Dedifferentiated amniotic fluid mesenchymal stem cell (primary cell): ENCODE measurements at regions not wholly inside any gene's neighbourhood (a gene's known extent, or its start where the extent isn't known, plus 50 kb on each side); places are given as distances from the start of the nearest gene placed in this dataset.
"Not testable (repeated sequence)": the region's sequence is repeated elsewhere in the genome, so short reads cannot be mapped to it uniquely, and the experiment has no call there.

Source experiments
- DNase-seq: peaks from one replicate; pipeline ENCODE4 v3.0.0-alpha.2; 2016; ENCODE audit errors: extremely low spot score

GRCh38 chr7:22066522-22066921 lies 120.8 kb upstream of the CDCA7L start:
- DNase-seq = no peak

GRCh38 chr7:22064816-22065215 lies 119.1 kb upstream of the CDCA7L start:
- DNase-seq = no peak

GRCh38 chr7:22061775-22062174 lies 116.1 kb upstream of the CDCA7L start:
- peak; percentile 87 for DNase-seq

GRCh38 chr7:22060863-22061262 lies 115.2 kb upstream of the CDCA7L start:
- DNase-seq = no peak

- no peak for DNase-seq
These were observed 114.5 kb upstream of the CDCA7L start for GRCh38 chr7:22060197-22060596.

- no peak for DNase-seq
These were observed 109.5 kb upstream of the CDCA7L start for GRCh38 chr7:22055226-22055625.

- no peak for DNase-seq
These were observed 107.1 kb upstream of the CDCA7L start for GRCh38 chr7:22052674-22053365.

- no peak for DNase-seq
These were observed 106.4 kb upstream of the CDCA7L start for GRCh38 chr7:22051886-22052673.

- DNase-seq = no peak
These were observed 104.2 kb upstream of the CDCA7L start for GRCh38 chr7:22049766-22050500.

GRCh38 chr7:22043367-22043766 lies 97.7 kb upstream of the CDCA7L start:
- no peak for DNase-seq

- DNase-seq = no peak
These were observed 95.4 kb upstream of the CDCA7L start for GRCh38 chr7:22040923-22041595.

GRCh38 chr7:22039670-22040069 lies 94.0 kb upstream of the CDCA7L start:
- no peak for DNase-seq

GRCh38 chr7:22032356-22032755 lies 86.7 kb upstream of the CDCA7L start:
- not testable (repeated sequence) for DNase-seq

GRCh38 chr7:22028656-22029055 lies 83.0 kb upstream of the CDCA7L start:
- DNase-seq = not testable (repeated sequence)

- DNase-seq = no peak
These were observed 81.8 kb upstream of the CDCA7L start for GRCh38 chr7:22027475-22027874.

- DNase-seq = no peak
These were observed 80.3 kb upstream of the CDCA7L start for GRCh38 chr7:22025983-22026382.

GRCh38 chr7:22025075-22025474 lies 79.4 kb upstream of the CDCA7L start:
- no peak for DNase-seq

- no peak for DNase-seq
These were observed 74.2 kb upstream of the CDCA7L start for GRCh38 chr7:22019931-22020330.

GRCh38 chr7:22016507-22016906 lies 70.8 kb upstream of the CDCA7L start:
- no peak for DNase-seq

- DNase-seq = no peak
These were observed 68.0 kb upstream of the CDCA7L start for GRCh38 chr7:22013711-22014110.

GRCh38 chr7:22008683-22009082 lies 63.0 kb upstream of the CDCA7L start:
- no peak for DNase-seq

GRCh38 chr7:22008087-22008486 lies 62.4 kb upstream of the CDCA7L start:
- DNase-seq = no peak
